OCI-LY7 (cell line): ENCODE measurements at regions not wholly inside any gene's neighbourhood (a gene's known extent, or its start where the extent isn't known, plus 50 kb on each side); places are given as distances from the start of the nearest gene placed in this dataset.

Source experiments
- EZH2phosphoT487 ChIP-seq: fragments of 200-600 bp; sonication (generic); IDR thresholded peaks from 2 replicates; pipeline ENCODE4 v1.6.1; 2018; ENCODE audit warnings: low read depth, borderline replicate concordance, mild to moderate bottlenecking, mixed run types, antibody characterized with exemption, low read length, moderate library complexity, mixed read lengths
- TF ChIP-seq, protein P1 (sequence below): fragments of 200-600 bp; sonication (generic); conservative IDR thresholded peaks from 2 replicates; pipeline ENCODE4 v1.5.1; 2014; ENCODE audit warnings: mild to moderate bottlenecking, antibody characterized with exemption, low read length, moderate library complexity, mixed read lengths

GRCh38 chr15:94579286-94579685 lies 347.9 kb downstream of the MCTP2 start:
- TF ChIP-seq, protein P1, sequence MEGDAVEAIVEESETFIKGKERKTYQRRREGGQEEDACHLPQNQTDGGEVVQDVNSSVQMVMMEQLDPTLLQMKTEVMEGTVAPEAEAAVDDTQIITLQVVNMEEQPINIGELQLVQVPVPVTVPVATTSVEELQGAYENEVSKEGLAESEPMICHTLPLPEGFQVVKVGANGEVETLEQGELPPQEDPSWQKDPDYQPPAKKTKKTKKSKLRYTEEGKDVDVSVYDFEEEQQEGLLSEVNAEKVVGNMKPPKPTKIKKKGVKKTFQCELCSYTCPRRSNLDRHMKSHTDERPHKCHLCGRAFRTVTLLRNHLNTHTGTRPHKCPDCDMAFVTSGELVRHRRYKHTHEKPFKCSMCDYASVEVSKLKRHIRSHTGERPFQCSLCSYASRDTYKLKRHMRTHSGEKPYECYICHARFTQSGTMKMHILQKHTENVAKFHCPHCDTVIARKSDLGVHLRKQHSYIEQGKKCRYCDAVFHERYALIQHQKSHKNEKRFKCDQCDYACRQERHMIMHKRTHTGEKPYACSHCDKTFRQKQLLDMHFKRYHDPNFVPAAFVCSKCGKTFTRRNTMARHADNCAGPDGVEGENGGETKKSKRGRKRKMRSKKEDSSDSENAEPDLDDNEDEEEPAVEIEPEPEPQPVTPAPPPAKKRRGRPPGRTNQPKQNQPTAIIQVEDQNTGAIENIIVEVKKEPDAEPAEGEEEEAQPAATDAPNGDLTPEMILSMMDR = no peak
- TF ChIP-seq EZH2phosphoT487 = no peak
